Activated CD4-positive, alpha-beta T cell treated with anti-CD3 and anti-CD28 coated beads for 36 hours (primary cell): ENCODE measurements at regions not wholly inside any gene's neighbourhood (a gene's known extent, or its start where the extent isn't known, plus 50 kb on each side); places are given as distances from the start of the nearest gene placed in this dataset.
"Not testable (repeated sequence)": the region's sequence is repeated elsewhere in the genome, so short reads cannot be mapped to it uniquely, and the experiment has no call there.

Source experiments
- ATAC-seq: fragments of 200-7000 bp; cut with Tn5 transposase; one replicate; pipeline ENCODE4 v1.10.0; 2021; ENCODE audit warnings: mild to moderate bottlenecking, moderate library complexity
- CTCF ChIA-PET: fragments of 350-600 bp; sonication (Branson Sonifier 250); formaldehyde crosslinking; loops from one replicate; lab custom pipeline; 2021; ENCODE audit warnings: antibody characterized with exemption; lab: Charles Lee
- POLR2A ChIA-PET: fragments of 350-600 bp; sonication (Branson Sonifier 250); formaldehyde crosslinking; loops from one replicate; lab custom pipeline; 2021; ENCODE audit warnings: antibody characterized with exemption, inconsistent platforms; lab: Charles Lee
- DNase-seq: peaks from one replicate; pipeline ENCODE4 v3.0.0-alpha.2; 2020
- H3K27ac Mint-ChIP-seq: one replicate; pipeline ENCODE4 v1.8.0; 2021; ENCODE audit warnings: mixed read lengths
- H3K27me3 Mint-ChIP-seq: one replicate; pipeline ENCODE4 v1.8.0; 2021; ENCODE audit warnings: mixed read lengths
- H3K36me3 Mint-ChIP-seq: one replicate; pipeline ENCODE4 v1.8.0; 2021; ENCODE audit warnings: low read depth, mixed read lengths
- H3K4me1 Mint-ChIP-seq: one replicate; pipeline ENCODE4 v1.8.0; 2021; ENCODE audit warnings: mixed read lengths
- H3K4me3 Mint-ChIP-seq: one replicate; pipeline ENCODE4 v1.8.0; 2021; ENCODE audit warnings: mild to moderate bottlenecking, moderate library complexity, mixed read lengths
- H3K9me3 Mint-ChIP-seq: one replicate; pipeline ENCODE4 v1.8.0; 2021; ENCODE audit warnings: low read depth, mixed read lengths
- intact Hi-C, 2 experiments: fragments of 100-400 bp; cut with DNase I in 1 of 2; cut with micrococcal nuclease in 1 of 2; formaldehyde crosslinking; loops; one replicate each; pipeline versions ENCODE4 v1.14.2 to v1.15.1; 2022 to 2024; cut with DNase I, micrococcal nuclease

DNA sequence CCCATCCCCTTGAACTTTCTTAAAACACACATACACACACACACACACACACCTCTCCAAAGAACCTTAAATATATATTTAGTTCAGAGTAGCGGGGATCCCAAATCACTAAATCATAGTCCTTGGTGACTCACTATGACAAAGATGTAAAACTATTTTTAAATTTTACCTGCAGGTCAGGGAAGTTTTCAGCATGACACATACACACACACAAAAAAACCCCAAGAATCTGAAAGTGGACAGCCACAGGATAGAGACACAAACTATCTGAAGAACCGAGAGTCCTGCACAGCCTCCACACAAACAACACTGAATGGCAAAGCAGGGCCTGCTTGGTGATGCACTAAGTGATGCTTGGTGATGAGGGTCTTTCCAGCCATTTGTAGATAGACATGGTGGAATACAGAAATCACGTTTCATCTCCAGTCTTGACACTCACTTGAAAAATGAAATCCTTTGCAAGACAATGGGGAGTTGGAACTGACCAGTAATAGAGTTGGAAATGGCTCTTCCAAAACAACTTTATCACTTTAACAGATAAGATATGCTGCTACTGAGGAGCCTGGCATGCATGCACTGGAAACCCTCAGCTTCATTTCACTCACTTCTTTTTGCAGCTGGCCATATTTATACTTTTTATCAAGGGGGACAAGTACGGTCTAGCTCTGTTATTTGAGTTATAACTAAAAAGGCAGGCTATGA lies 307.3 kb downstream of the RAPGEF2 start:
- no peak for ATAC-seq
- Mint-ChIP-seq H3K9me3 (no peaks in the 10 kb centered on the region), H3K36me3 (no peaks in the 10 kb centered on the region), H3K27ac (no peak overlapping the region), H3K4me1 (no peaks in the 10 kb centered on the region), H3K27me3 (peaks cover 3% of the 10 kb centered on the region), H3K4me3 (no peak overlapping the region)
- POLR2A ChIA-PET: no interaction called here
- DNase-seq: no peak
- intact Hi-C loops: no loop called here
- CTCF ChIA-PET: interaction anchor here (0.7 kb wide), 1 partner anchor 16 kb away, joined by 3 read pairs; no protein-coding TSS in a partner anchor

DNA sequence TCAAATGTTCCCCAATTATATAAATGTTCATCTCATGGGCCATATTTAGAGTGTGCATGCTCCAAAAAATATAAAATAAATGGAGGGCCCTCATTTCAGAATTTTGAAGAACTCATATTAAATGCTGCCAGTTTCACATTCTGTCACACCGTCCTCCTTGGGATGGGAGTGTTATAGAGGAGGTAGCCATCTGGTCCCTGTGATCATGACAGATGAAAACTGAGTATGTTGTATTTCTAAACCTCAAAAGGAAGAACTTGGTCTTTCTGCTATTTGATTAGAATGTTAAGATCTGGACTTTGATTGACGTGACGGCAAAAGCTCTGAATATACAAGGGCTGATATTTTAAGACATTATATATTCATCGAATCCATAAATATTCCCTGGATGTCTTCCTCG lies 308.0 kb downstream of the RAPGEF2 start:
- no peak overlapping the region for H3K4me3 Mint-ChIP-seq
- H3K27ac Mint-ChIP-seq: no peak overlapping the region
- no peak for ATAC-seq
- H3K4me1 Mint-ChIP-seq: no peaks in the 10 kb centered on the region
- intact Hi-C loops: no loop called here
- no peak for DNase-seq
- no peaks in the 10 kb centered on the region for H3K9me3 Mint-ChIP-seq
- H3K36me3 Mint-ChIP-seq: no peaks in the 10 kb centered on the region
- peaks cover 3% of the 10 kb centered on the region for H3K27me3 Mint-ChIP-seq
- ChIA-PET CTCF (interaction anchor here (0.7 kb wide), 1 partner anchor 15 kb away, joined by 3 read pairs; no protein-coding TSS in a partner anchor), POLR2A (no interaction called here)

DNA sequence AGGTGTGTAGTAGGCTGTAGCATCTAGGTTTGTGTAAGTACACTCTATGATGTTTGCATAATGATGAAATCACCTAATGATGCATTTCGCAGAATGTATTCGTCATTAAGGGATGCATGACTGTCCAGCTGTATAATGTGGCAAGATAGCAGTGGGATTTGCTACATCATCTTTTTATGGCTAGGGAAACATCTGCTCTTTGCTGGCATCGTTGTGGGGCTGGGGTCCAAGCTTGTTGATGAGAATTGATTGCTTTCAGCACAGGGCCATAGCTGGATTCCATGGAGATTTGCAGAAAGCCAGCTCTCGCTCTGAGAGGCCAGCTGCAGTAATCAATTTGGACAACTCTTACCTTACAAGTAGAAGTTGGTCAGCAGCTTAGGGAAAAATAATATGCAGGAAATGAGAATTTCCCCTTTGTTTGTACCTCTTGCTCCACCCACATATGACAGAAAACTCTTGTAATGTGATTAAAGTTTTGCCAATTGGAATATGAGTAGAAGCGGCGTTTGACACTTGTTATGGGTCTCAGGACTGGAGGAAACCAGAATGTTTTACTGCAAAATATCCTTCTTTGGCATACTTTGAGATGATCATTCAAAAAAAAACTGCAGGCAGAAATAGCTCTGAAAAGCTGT lies 310.5 kb downstream of the RAPGEF2 start:
- peaks cover 5% of the 10 kb centered on the region for H3K27me3 Mint-ChIP-seq
- no peaks in the 10 kb centered on the region for H3K9me3 Mint-ChIP-seq
- intact Hi-C loops: no loop called here
- H3K36me3 Mint-ChIP-seq: no peaks in the 10 kb centered on the region
- H3K27ac Mint-ChIP-seq: no peak overlapping the region
- ChIA-PET POLR2A (interaction anchor here (0.6 kb wide), 1 partner anchor 269 kb away, joined by 7 read pairs; no protein-coding TSS in a partner anchor), CTCF (no interaction called here)
- no peaks in the 10 kb centered on the region for H3K4me1 Mint-ChIP-seq
- H3K4me3 Mint-ChIP-seq: no peak overlapping the region
- DNase-seq (no peak), ATAC-seq (no peak)

DNA sequence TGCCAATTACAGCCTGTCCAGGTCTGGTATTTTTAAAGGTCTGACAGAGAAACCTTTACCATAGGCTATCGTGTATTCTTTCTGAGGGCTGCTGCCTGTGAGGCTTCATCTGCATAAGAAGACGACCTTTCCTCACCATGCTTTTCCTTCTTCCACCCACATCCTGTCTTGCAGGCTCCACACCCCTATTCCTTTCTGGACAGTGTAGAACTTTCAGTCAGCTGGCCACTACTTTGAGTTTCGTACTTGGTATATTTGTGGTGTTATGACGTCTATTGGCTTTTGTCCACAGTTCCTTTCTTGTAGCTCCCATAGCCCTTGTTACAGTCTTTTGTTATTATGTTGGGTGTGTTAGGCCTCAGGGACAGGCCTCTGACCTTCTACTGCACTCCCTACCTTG lies 311.4 kb downstream of the RAPGEF2 start:
- ATAC-seq: no peak
- Mint-ChIP-seq H3K27me3 (peaks cover 5% of the 10 kb centered on the region), H3K9me3 (no peaks in the 10 kb centered on the region), H3K4me3 (no peak overlapping the region), H3K36me3 (no peaks in the 10 kb centered on the region), H3K4me1 (no peaks in the 10 kb centered on the region), H3K27ac (no peak overlapping the region)
- CTCF ChIA-PET: no interaction called here
- POLR2A ChIA-PET: no interaction called here
- intact Hi-C loops: no loop called here
- DNase-seq: no peak

DNA sequence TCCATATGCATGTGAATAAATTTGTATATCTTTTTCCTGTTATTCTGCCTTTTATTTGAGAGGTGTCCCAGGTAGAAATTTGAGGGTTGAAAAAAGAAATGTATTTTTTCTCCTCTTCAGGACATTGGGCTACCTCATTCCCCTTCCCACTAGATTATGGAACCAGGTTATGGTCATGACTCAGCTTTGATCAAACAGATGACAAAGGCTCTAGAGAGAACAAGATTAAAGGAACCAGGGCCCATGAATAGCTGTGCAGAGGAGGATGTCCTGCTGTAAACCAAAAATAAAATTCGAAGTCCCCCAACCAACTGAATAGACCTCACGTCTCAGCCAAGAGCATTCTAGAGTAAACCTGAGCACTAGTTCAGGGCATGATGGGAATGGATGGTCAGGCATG lies 313.2 kb downstream of the RAPGEF2 start:
- ATAC-seq (no peak), DNase-seq (no peak)
- intact Hi-C loops: no loop called here
- H3K36me3 Mint-ChIP-seq: no peaks in the 10 kb centered on the region
- H3K27ac Mint-ChIP-seq: no peak overlapping the region
- peaks cover 2% of the 10 kb centered on the region for H3K27me3 Mint-ChIP-seq
- no peaks in the 10 kb centered on the region for H3K4me1 Mint-ChIP-seq
- no peak overlapping the region for H3K4me3 Mint-ChIP-seq
- ChIA-PET POLR2A (no interaction called here), CTCF (no interaction called here)
- H3K9me3 Mint-ChIP-seq: no peaks in the 10 kb centered on the region

DNA sequence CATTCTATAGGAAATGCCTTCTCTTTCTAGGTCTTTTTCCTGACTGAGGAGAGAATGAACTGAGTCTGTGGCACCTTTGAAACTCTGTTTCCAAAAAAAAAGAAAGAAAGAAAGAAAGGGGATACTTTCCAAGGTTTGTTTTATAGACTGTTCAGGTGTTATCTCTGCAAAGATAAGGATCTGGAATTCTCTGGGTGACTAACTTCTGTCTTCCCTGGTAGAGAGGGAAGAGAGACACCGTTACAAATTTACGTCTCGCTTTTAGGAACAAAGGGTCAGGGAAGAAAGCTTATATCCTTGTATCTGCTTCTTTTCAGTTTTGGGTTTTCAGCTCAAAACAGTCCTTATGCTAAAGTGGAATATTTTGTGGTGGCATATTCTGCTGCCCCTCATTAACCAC lies 314.1 kb downstream of the RAPGEF2 start:
- CTCF ChIA-PET: no interaction called here

DNA sequence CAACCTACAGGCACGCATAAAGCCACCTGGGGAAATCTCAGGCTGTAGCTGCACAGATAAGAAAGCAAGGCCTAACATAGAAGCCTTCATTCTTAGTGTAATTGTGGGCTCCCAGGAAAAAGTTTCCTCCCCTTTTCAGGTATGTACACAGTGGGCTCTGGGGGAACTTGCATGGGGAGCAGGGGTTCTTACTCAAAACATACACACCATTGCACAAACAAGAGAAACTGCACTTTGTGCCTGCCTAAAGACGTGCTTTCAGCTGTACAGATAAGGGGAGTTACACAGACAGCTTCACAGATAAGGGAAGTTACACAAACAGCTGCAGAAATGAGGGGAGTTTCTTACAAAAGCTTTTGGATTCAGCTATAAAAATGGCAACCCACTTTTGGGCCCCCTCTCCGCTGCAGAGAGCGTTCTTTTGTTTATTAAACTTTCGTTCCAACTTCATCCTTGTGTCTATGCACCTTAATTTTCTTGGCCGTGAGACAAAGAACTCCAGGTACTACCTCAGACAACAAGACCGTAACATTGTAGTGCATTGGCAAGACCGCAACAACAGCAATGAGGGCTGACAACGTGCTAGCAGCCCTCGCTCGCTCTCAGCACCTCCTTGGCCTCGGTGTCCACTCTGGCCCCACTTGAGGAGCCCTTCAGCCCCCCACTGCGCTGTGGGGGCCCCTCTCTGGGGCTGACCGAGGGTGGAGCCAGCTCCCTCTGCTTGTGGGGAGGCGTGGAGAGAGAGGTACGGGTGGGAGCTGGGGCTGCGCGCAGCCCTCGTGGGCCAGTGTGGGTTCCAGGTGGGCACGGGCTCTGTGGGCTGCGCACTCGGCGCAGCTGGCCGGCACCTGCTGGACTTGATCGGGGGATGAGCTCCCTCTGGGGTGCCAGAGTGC lies 317.5 kb downstream of the RAPGEF2 start:
- no peak overlapping the region for H3K4me3 Mint-ChIP-seq
- DNase-seq (no peak), ATAC-seq (no peak)
- H3K36me3 Mint-ChIP-seq: no peaks in the 10 kb centered on the region
- H3K27ac Mint-ChIP-seq: no peak overlapping the region
- H3K27me3 Mint-ChIP-seq: peaks cover 2% of the 10 kb centered on the region
- no peaks in the 10 kb centered on the region for H3K9me3 Mint-ChIP-seq
- intact Hi-C loops: no loop called here
- H3K4me1 Mint-ChIP-seq: no peaks in the 10 kb centered on the region
- POLR2A ChIA-PET: no interaction called here
- CTCF ChIA-PET: interaction anchor here (1.1 kb wide), 1 partner anchor 86 kb away, joined by 3 read pairs; no protein-coding TSS in a partner anchor

More for the DNA sequence above, 314.1 kb downstream of the RAPGEF2 start:
- H3K27me3 Mint-ChIP-seq: peaks cover 2% of the 10 kb centered on the region
- H3K4me3 Mint-ChIP-seq: no peak overlapping the region
- H3K36me3 Mint-ChIP-seq: no peaks in the 10 kb centered on the region
- no peaks in the 10 kb centered on the region for H3K4me1 Mint-ChIP-seq
- POLR2A ChIA-PET: no interaction called here
- H3K27ac Mint-ChIP-seq: no peak overlapping the region
- DNase-seq: no peak
- intact Hi-C loops: no loop called here
- H3K9me3 Mint-ChIP-seq: no peaks in the 10 kb centered on the region
- no peak for ATAC-seq

DNA sequence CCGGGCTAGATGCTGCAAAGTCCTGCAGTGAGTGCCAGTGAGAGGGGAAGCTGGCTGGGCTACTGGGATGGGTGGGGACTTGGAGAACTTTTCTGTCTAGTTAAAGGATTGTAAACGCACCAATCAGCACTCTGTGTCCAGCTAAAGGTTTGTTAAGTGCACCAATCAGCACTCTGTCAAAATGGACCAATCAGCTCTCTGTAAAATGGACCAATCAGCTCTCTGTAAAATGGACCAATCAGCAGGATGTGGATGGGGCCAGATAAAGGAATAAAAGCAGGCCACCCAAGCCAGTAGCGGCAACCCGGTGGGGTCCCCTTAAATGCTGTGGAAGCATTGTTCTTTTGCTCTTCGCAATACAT lies 318.2 kb downstream of the RAPGEF2 start:
- intact Hi-C loops: not testable (repeated sequence)

DNA sequence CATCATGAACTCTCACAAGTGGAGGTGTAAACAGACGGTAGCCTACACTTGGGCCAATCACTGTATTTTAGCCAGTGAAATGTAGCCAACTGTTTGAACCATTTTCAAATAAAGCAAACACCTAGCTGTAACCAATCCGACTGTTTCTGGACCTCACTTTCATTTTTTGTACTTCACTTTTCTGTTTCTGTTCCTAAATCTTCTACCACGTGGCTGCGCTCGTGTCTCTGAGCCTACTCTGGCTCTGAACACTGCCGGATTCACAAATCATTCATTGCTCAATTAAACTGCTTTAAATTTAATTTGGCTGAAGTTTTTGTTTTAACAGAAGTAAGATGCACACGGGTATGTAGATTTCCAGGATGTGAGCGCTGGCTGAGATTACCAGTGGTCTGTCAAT lies 319.1 kb downstream of the RAPGEF2 start:
- no peaks in the 10 kb centered on the region for H3K9me3 Mint-ChIP-seq
- H3K36me3 Mint-ChIP-seq: no peaks in the 10 kb centered on the region
- peaks cover 2% of the 10 kb centered on the region for H3K27me3 Mint-ChIP-seq
- ATAC-seq (no peak), DNase-seq (no peak)
- ChIA-PET CTCF (no interaction called here), POLR2A (interaction anchor here (0.7 kb wide), 1 partner anchor 1012 kb away, joined by 4 read pairs; no protein-coding TSS in a partner anchor)
- intact Hi-C loops: no loop called here
- no peak overlapping the region for H3K27ac Mint-ChIP-seq
- H3K4me1 Mint-ChIP-seq: no peaks in the 10 kb centered on the region
- no peak overlapping the region for H3K4me3 Mint-ChIP-seq

More for the DNA sequence above, 318.2 kb downstream of the RAPGEF2 start:
- CTCF ChIA-PET: interaction anchor here (1.1 kb wide), 1 partner anchor 87 kb away, joined by 3 read pairs; no protein-coding TSS in a partner anchor
- H3K27ac Mint-ChIP-seq, H3K9me3 Mint-ChIP-seq, H3K27me3 Mint-ChIP-seq, ATAC-seq, H3K4me1 Mint-ChIP-seq, DNase-seq, H3K4me3 Mint-ChIP-seq, H3K36me3 Mint-ChIP-seq, POLR2A ChIA-PET: not testable (repeated sequence)

DNA sequence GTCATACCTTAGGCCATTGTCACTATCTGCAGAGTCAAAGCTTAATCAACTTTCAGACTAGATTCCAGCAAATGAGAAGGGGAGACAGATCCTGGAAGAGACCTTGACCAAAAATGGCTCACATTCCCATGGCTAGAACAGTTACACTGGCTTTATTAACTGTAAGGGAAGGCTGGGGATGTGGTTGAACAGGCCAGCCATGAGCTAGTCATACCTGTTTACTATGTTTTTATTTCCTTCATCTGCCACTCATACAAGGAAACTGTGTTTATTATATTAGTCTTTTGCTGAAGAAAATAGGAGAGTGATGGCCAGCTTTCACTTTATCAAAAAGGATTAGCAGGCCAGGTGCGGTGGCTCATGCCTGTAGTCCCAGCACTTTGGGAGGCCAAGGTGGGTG lies 319.7 kb downstream of the RAPGEF2 start:
- no peak for ATAC-seq
- Mint-ChIP-seq H3K27ac (no peak overlapping the region), H3K9me3 (no peaks in the 10 kb centered on the region), H3K4me1 (no peaks in the 10 kb centered on the region), H3K4me3 (no peak overlapping the region), H3K27me3 (peaks cover 2% of the 10 kb centered on the region), H3K36me3 (no peaks in the 10 kb centered on the region)
- ChIA-PET CTCF (no interaction called here), POLR2A (no interaction called here)
- intact Hi-C loops: no loop called here
- no peak for DNase-seq

DNA sequence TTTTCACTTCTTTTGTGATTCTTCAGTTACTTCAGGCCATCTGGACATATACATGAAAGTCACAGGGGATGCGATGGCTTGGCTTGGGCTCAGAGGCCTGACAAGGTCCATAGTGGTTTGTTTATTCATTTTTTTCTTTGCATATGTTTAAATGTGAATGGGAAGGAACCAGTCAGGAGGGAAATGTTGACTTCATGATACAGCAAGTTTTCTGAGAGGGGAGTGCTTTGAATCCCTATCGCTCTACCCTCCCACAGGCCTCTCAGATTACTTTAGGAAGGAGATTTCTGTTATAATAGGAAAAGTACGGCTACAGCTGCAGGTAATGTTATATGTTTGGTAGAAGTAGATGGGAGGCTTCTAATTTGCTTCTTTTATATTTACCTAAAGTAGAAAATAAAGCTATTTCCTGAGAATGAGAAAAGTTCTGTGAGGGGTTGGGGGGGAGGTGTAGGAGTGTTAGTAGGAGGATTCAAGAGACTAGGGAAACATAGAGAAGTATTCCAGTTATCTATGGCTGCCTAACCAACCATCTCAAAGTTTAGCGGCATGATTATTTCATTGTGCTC lies 322.9 kb downstream of the RAPGEF2 start:
- POLR2A ChIA-PET: no interaction called here
- no peak for ATAC-seq
- Mint-ChIP-seq H3K27ac (no peak overlapping the region), H3K4me3 (no peak overlapping the region), H3K4me1 (peaks cover 5% of the 10 kb centered on the region), H3K27me3 (no peaks in the 10 kb centered on the region), H3K9me3 (no peaks in the 10 kb centered on the region), H3K36me3 (no peaks in the 10 kb centered on the region)
- DNase-seq: no peak
- intact Hi-C loops: no loop called here
- CTCF ChIA-PET: interaction anchor here (0.6 kb wide), 1 partner anchor 15 kb away, joined by 3 read pairs; no protein-coding TSS in a partner anchor
